ENCODE measurements at regions not wholly inside any gene's neighbourhood (a gene's known extent, or its start where the extent isn't known, plus 50 kb on each side); places are given as distances from the start of the nearest gene placed in this dataset.
A peak's percentile ranks its signal among the peaks of the same experiment; 100 is the strongest.

DNA sequence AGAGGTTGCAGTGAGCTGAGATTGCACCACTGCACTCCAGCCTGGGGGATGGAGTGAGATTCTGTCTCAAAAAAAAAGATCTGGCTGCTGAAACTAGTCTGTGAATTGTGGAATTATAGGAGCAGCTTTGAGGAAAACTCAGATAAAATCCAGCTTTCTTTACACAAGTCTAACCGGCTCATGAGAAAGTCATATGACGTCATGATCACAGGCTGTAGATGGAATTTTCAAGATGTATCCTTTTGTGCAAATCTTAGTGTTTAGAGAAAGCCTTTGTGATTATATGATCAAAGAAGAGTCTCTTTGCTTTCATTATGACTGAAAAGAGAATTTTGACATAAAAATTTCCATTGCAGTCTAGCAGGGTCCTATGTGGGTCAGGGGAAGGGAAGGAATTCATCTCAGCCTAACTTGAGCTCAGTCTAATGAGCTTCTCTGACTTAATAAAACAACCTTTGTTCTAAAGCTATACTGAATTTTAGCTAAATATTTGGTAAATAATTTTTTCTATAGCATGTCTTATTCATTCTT lies 90.2 kb upstream of the NCK2 start:
- Histone ChIP-seq H3K9me3 (replicated peaks in 1 of 2; ENCODE audit: control insufficient read depth in 2 of 2, insufficient read depth in 1 of 2, low read depth in 1 of 2, low read length in 2 of 2) (peaks cover 0 to 3% of the 10 kb centered on the region in 2 donors), H3K23ac (ENCODE audit: low read depth, low read length, poor library complexity) (no peak overlapping the region), H3K18ac (ENCODE audit: low read length) (no peak overlapping the region), H2AFZ (ENCODE audit: low read length) (no peak overlapping the region), H2BK15ac (ENCODE audit: low read length) (no peak overlapping the region), H4K91ac (ENCODE audit: low read depth, low read length, poor library complexity) (no peak overlapping the region), H3K27me3 (ENCODE audit: control insufficient read depth in 3 of 3, insufficient read depth in 3 of 3, low read depth in 1 of 3, low read length in 3 of 3) (no peaks in the 10 kb centered on the region), H2BK5ac (ENCODE audit: low read length) (no peak overlapping the region), H3K27ac (replicated peaks; ENCODE audit: low read length) (no peak overlapping the region), H2BK12ac (ENCODE audit: low read length) (no peak overlapping the region), H3K4ac (ENCODE audit: low read length) (no peak overlapping the region), H3K14ac (ENCODE audit: low read length) (no peak overlapping the region), H2BK120ac (ENCODE audit: low read depth, low read length) (no peak overlapping the region), H2AK5ac (ENCODE audit: low read depth, low read length) (no peak overlapping the region), H3K4me2 (ENCODE audit: insufficient read depth, low read length, poor library complexity, severe bottlenecking) (no peak overlapping the region), H3K4me3 (ENCODE audit: low read length in 2 of 2) (no peak overlapping the region), H4K8ac (ENCODE audit: low read depth, low read length) (no peak overlapping the region), H3K9ac (ENCODE audit: low read depth, low read length, poor library complexity) (no peak overlapping the region), H3K36me3 (replicated peaks in 1 of 2; ENCODE audit: control insufficient read depth in 2 of 2, insufficient read depth in 2 of 2, low read length in 2 of 2) (no peaks in the 10 kb centered on the region), H3K79me1 (ENCODE audit: low read depth, low read length) (no peaks in the 10 kb centered on the region), H3K4me1 (ENCODE audit: control insufficient read depth in 2 of 2, insufficient read depth in 1 of 2, low read depth in 1 of 2, low read length in 2 of 2) (no peaks in the 10 kb centered on the region)
- DNase-seq (ENCODE audit: low spot score): no peak
- WGBS, 2 donors (ENCODE audit: extremely low coverage in 2 of 2, insufficient read length in 2 of 2, insufficient replicate concordance in 1 of 2): no CpG with 5 or more reads among the region's 2 CpGs

DNA sequence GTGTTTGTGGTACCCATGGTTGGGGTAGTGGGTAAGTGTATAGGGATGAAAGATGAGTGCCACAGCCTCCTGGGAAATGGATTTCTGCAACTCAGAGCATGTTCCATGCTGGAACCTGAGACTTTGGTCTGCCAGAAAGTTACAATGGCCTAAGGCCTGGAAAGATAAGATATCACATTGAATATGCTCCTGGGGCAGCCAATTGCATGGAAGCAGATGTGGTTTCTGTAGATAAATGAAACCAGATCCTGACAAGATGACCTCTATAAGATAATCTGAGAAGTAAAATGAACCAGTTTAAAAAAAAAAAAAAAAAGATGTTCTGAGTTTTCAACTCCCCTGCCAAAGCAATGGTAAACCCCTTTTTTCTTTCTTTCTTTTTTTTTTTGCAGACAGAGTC lies 91.4 kb upstream of the NCK2 start:
- H3K79me1 ChIP-seq (ENCODE audit: low read depth, low read length): no peaks in the 10 kb centered on the region
- H3K36me3 ChIP-seq (replicated peaks in 1 of 2; ENCODE audit: control insufficient read depth in 2 of 2, insufficient read depth in 2 of 2, low read length in 2 of 2): no peaks in the 10 kb centered on the region
- no peak overlapping the region for H2BK12ac ChIP-seq (ENCODE audit: low read length)
- no peak overlapping the region for H3K27ac ChIP-seq (replicated peaks; ENCODE audit: low read length)
- no peak for DNase-seq (ENCODE audit: low spot score)
- H2BK15ac ChIP-seq (ENCODE audit: low read length): no peak overlapping the region
- H2BK120ac ChIP-seq (ENCODE audit: low read depth, low read length): no peak overlapping the region
- no peaks in the 10 kb centered on the region for H3K4me1 ChIP-seq (ENCODE audit: control insufficient read depth in 2 of 2, insufficient read depth in 1 of 2, low read depth in 1 of 2, low read length in 2 of 2)
- H3K18ac ChIP-seq (ENCODE audit: low read length): no peak overlapping the region
- H4K8ac ChIP-seq (ENCODE audit: low read depth, low read length): no peak overlapping the region
- no peak overlapping the region for H3K4ac ChIP-seq (ENCODE audit: low read length)
- no peak overlapping the region for H2AFZ ChIP-seq (ENCODE audit: low read length)
- no peak overlapping the region for H3K4me2 ChIP-seq (ENCODE audit: insufficient read depth, low read length, poor library complexity, severe bottlenecking)
- no peaks in the 10 kb centered on the region for H3K27me3 ChIP-seq (ENCODE audit: control insufficient read depth in 3 of 3, insufficient read depth in 3 of 3, low read depth in 1 of 3, low read length in 3 of 3)
- H3K4me3 ChIP-seq (ENCODE audit: low read length in 2 of 2): no peak overlapping the region
- no peak overlapping the region for H3K23ac ChIP-seq (ENCODE audit: low read depth, low read length, poor library complexity)
- no peak overlapping the region for H2AK5ac ChIP-seq (ENCODE audit: low read depth, low read length)
- no peak overlapping the region for H3K14ac ChIP-seq (ENCODE audit: low read length)
- H3K9me3 ChIP-seq (replicated peaks in 1 of 2; ENCODE audit: control insufficient read depth in 2 of 2, insufficient read depth in 1 of 2, low read depth in 1 of 2, low read length in 2 of 2): peaks cover 3% of the 10 kb centered on the region in 2 donors
- no peak overlapping the region for H2BK5ac ChIP-seq (ENCODE audit: low read length)
- no peak overlapping the region for H3K9ac ChIP-seq (ENCODE audit: low read depth, low read length, poor library complexity)
- no peak overlapping the region for H4K91ac ChIP-seq (ENCODE audit: low read depth, low read length, poor library complexity)

DNA sequence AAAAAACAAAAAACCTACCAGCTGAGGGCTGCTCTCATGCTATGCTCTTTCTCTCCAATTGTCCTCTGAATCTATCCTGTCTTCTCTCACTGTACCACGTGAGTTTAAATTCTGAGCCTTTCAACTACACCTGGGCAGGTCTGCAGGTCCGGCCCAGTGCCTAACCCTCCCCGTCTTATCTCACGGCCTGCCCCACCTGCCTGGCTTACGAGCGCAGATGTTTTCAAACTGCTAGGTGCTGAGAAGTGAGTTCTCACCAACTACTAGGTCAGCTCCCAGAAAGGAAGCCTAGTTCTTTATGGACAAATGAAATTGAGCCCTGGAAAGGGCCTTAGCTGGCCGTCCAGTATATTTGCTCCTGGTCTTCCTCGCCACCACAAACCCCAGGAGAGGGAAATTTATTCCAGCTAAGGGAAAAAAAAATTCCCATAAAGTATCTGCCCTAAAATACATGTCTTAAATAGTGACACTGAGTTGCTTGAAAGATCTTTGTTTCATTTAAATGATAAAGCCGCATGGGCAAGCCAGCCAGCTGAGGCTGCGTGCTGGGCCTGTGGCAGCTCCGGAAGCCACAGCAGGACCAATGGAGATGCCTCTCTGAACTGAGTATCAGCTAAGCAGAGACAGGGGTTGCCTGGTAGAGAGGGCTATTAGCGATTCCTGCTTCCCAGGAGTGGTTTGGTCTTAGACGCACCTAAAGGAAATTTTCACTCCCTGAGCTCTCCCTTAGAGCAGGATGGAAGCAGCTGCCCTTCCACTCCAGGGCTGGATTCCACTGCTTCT lies 92.5 kb upstream of the NCK2 start:
- no peak overlapping the region for H2BK5ac ChIP-seq (ENCODE audit: low read length)

DNA sequence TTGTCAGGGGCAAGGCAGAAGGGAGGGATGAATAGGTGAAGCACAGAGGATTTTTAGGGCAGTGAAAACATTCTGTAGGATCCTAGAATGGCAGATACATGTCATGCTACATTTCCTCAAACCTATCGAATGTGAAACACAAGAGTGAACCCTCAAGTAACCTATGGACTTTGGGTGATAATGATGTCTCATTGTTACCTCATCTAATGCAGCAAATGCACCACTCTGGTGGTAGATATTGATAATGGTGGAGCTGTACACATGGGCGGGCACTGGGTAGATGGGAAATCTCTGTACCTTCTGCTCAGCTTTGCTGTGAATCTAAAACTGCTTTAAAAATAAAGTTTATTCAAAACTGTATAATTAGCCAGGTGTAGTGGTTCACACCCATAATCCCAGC lies 95.2 kb upstream of the NCK2 start:
- Histone ChIP-seq H3K23ac (ENCODE audit: low read depth, low read length, poor library complexity) (no peak overlapping the region), H3K9ac (ENCODE audit: low read depth, low read length, poor library complexity) (no peak overlapping the region), H2BK5ac (ENCODE audit: low read length) (no peak overlapping the region), H2BK15ac (ENCODE audit: low read length) (no peak overlapping the region), H3K14ac (ENCODE audit: low read length) (no peak overlapping the region), H3K27me3 (ENCODE audit: control insufficient read depth in 3 of 3, insufficient read depth in 3 of 3, low read depth in 1 of 3, low read length in 3 of 3) (no peaks in the 10 kb centered on the region), H4K91ac (ENCODE audit: low read depth, low read length, poor library complexity) (no peak overlapping the region), H2BK120ac (ENCODE audit: low read depth, low read length) (no peak overlapping the region), H4K8ac (ENCODE audit: low read depth, low read length) (no peak overlapping the region), H3K79me1 (ENCODE audit: low read depth, low read length) (no peaks in the 10 kb centered on the region), H2AK5ac (ENCODE audit: low read depth, low read length) (no peak overlapping the region), H3K9me3 (replicated peaks in 1 of 2; ENCODE audit: control insufficient read depth in 2 of 2, insufficient read depth in 1 of 2, low read depth in 1 of 2, low read length in 2 of 2) (peaks cover 3% of the 10 kb centered on the region in 2 donors), H3K4me1 (ENCODE audit: control insufficient read depth in 2 of 2, insufficient read depth in 1 of 2, low read depth in 1 of 2, low read length in 2 of 2) (no peaks in the 10 kb centered on the region), H3K4me3 (ENCODE audit: low read length in 2 of 2) (no peak overlapping the region), H2BK12ac (ENCODE audit: low read length) (no peak overlapping the region), H3K36me3 (replicated peaks in 1 of 2; ENCODE audit: control insufficient read depth in 2 of 2, insufficient read depth in 2 of 2, low read length in 2 of 2) (no peaks in the 10 kb centered on the region), H3K18ac (ENCODE audit: low read length) (no peak overlapping the region), H2AFZ (ENCODE audit: low read length) (no peak overlapping the region), H3K27ac (replicated peaks; ENCODE audit: low read length) (no peak overlapping the region), H3K4ac (ENCODE audit: low read length) (no peak overlapping the region), H3K4me2 (ENCODE audit: insufficient read depth, low read length, poor library complexity, severe bottlenecking) (no peak overlapping the region)
- no peak for DNase-seq (ENCODE audit: low spot score)
- WGBS, 2 donors (ENCODE audit: extremely low coverage in 2 of 2, insufficient read length in 2 of 2, insufficient replicate concordance in 1 of 2): no CpG with 5 or more reads among the region's 2 CpGs

More for the DNA sequence above, 92.5 kb upstream of the NCK2 start:
- H4K8ac ChIP-seq (ENCODE audit: low read depth, low read length): no peak overlapping the region
- no peak overlapping the region for H2BK120ac ChIP-seq (ENCODE audit: low read depth, low read length)
- H2AFZ ChIP-seq (ENCODE audit: low read length): peak overlapping the region; percentile 64
- no peak overlapping the region for H4K91ac ChIP-seq (ENCODE audit: low read depth, low read length, poor library complexity)
- H3K4me1 ChIP-seq (ENCODE audit: control insufficient read depth in 2 of 2, insufficient read depth in 1 of 2, low read depth in 1 of 2, low read length in 2 of 2): no peaks in the 10 kb centered on the region
- H3K4ac ChIP-seq (ENCODE audit: low read length): no peak overlapping the region
- H3K4me2 ChIP-seq (ENCODE audit: insufficient read depth, low read length, poor library complexity, severe bottlenecking): no peak overlapping the region
- no peak overlapping the region for H2BK15ac ChIP-seq (ENCODE audit: low read length)
- no CpG with 5 or more reads among the region's 13 CpGs for WGBS, 2 donors (ENCODE audit: extremely low coverage in 2 of 2, insufficient read length in 2 of 2, insufficient replicate concordance in 1 of 2)
- no peak overlapping the region for H3K4me3 ChIP-seq (ENCODE audit: low read length in 2 of 2)
- no peaks in the 10 kb centered on the region for H3K36me3 ChIP-seq (replicated peaks in 1 of 2; ENCODE audit: control insufficient read depth in 2 of 2, insufficient read depth in 2 of 2, low read length in 2 of 2)
- no peak overlapping the region for H3K18ac ChIP-seq (ENCODE audit: low read length)
- no peak overlapping the region for H3K27ac ChIP-seq (replicated peaks; ENCODE audit: low read length)
- H2AK5ac ChIP-seq (ENCODE audit: low read depth, low read length): no peak overlapping the region
- no peak overlapping the region for H3K9ac ChIP-seq (ENCODE audit: low read depth, low read length, poor library complexity)
- no peak overlapping the region for H3K23ac ChIP-seq (ENCODE audit: low read depth, low read length, poor library complexity)
- H3K14ac ChIP-seq (ENCODE audit: low read length): no peak overlapping the region
- no peaks in the 10 kb centered on the region for H3K79me1 ChIP-seq (ENCODE audit: low read depth, low read length)
- H3K27me3 ChIP-seq (ENCODE audit: control insufficient read depth in 3 of 3, insufficient read depth in 3 of 3, low read depth in 1 of 3, low read length in 3 of 3): no peaks in the 10 kb centered on the region
- no peak for DNase-seq (ENCODE audit: low spot score)
- H3K9me3 ChIP-seq (replicated peaks in 1 of 2; ENCODE audit: control insufficient read depth in 2 of 2, insufficient read depth in 1 of 2, low read depth in 1 of 2, low read length in 2 of 2): peaks cover 3% of the 10 kb centered on the region in 2 donors
- no peak overlapping the region for H2BK12ac ChIP-seq (ENCODE audit: low read length)
